CD4-positive, alpha-beta T cell (primary cell): ENCODE measurements at regions not wholly inside any gene's neighbourhood (a gene's known extent, or its start where the extent isn't known, plus 50 kb on each side); places are given as distances from the start of the nearest gene placed in this dataset.

ENCODE experiments used
- ATAC-seq: fragments of 200-7000 bp; cut with Tn5 transposase; one replicate; pipeline ENCODE4 v1.10.0; 2022; ENCODE audit warnings: mild to moderate bottlenecking; ENCODE audit not compliant: poor library complexity
- CTCF ChIA-PET: fragments of 350-600 bp; sonication (Branson Sonifier 250); formaldehyde crosslinking; loops from one replicate; lab custom pipeline; 2021; ENCODE audit warnings: antibody characterized with exemption, inconsistent platforms; lab: Charles Lee
- POLR2A ChIA-PET: fragments of 350-600 bp; sonication (Branson Sonifier 250); formaldehyde crosslinking; loops from one replicate; lab custom pipeline; 2021; ENCODE audit warnings: antibody characterized with exemption, inconsistent platforms; lab: Charles Lee
- DNase-seq, 14 experiments: peaks; one replicate each; pipeline ENCODE4 v3.0.0-alpha.2; 2013 to 2020; ENCODE audit warnings: mixed read lengths in 2 of 14
- H3K27ac ChIP-seq, 2 donors: one replicate each; pipeline versions ENCODE4 v1.5.1 to v1.7.0; 2013; ENCODE audit warnings: low read length in 2 of 2, low read depth in 1 of 2, mild to moderate bottlenecking in 1 of 2
- H3K27me3 ChIP-seq, 2 experiments: 1 replicate in 1 of 2; 2 replicates in 1 of 2; pipeline versions ENCODE4 v1.6.1 to v1.7.0; 2013; ENCODE audit warnings: low read length in 2 of 2, control low read depth in 1 of 2, mild to moderate bottlenecking in 1 of 2, moderate library complexity in 1 of 2; ENCODE audit not compliant: insufficient read depth in 2 of 2, control insufficient read depth in 1 of 2
- H3K36me3 ChIP-seq: one replicate; pipeline ENCODE4 v1.6.1; 2013; ENCODE audit warnings: low read length, control low read depth; ENCODE audit not compliant: insufficient read depth
- H3K4me1 ChIP-seq: one replicate; pipeline ENCODE4 v1.6.1; 2013; ENCODE audit warnings: low read length, control low read depth; ENCODE audit not compliant: insufficient read depth
- H3K4me3 ChIP-seq: one replicate; pipeline ENCODE4 v1.5.1; 2013; ENCODE audit warnings: mild to moderate bottlenecking, low read length, moderate library complexity
- H3K9me3 ChIP-seq, 2 experiments: 1 replicate in 1 of 2; 2 replicates in 1 of 2; pipeline versions ENCODE4 v1.6.1 to v1.7.0; 2013; ENCODE audit warnings: low read length in 2 of 2, mild to moderate bottlenecking in 2 of 2, control low read depth in 1 of 2, moderate library complexity in 1 of 2; ENCODE audit not compliant: control insufficient read depth in 1 of 2, insufficient read depth in 1 of 2
- H3K27ac Mint-ChIP-seq: one replicate; pipeline ENCODE4 v1.8.0; 2020; ENCODE audit warnings: mixed read lengths
- H3K27me3 Mint-ChIP-seq: one replicate; pipeline ENCODE4 v1.8.0; 2021; ENCODE audit warnings: mixed read lengths
- H3K36me3 Mint-ChIP-seq: one replicate; pipeline ENCODE4 v1.8.0; 2021; ENCODE audit warnings: low read depth, mixed read lengths
- H3K4me1 Mint-ChIP-seq: one replicate; pipeline ENCODE4 v1.8.0; 2021; ENCODE audit warnings: low read depth, mixed read lengths
- H3K4me3 Mint-ChIP-seq: one replicate; pipeline ENCODE4 v1.8.0; 2020; ENCODE audit warnings: mild to moderate bottlenecking, mixed read lengths
- H3K9me3 Mint-ChIP-seq: one replicate; pipeline ENCODE4 v1.8.0; 2020; ENCODE audit warnings: mixed read lengths
- intact Hi-C, 2 experiments: fragments of 100-400 bp; cut with DNase I in 1 of 2; cut with micrococcal nuclease in 1 of 2; formaldehyde crosslinking; loops; one replicate each; pipeline versions ENCODE4 v1.15.1 to v1.9.0; 2023 to 2025; cut with DNase I, micrococcal nuclease
- TF ChIP-seq, protein P1 (sequence below): fragments of 200-600 bp; IDR thresholded peaks from one replicate; pipeline ENCODE4 v1.8.0; 2022; ENCODE audit warnings: antibody characterized with exemption, mild to moderate bottlenecking

DNA sequence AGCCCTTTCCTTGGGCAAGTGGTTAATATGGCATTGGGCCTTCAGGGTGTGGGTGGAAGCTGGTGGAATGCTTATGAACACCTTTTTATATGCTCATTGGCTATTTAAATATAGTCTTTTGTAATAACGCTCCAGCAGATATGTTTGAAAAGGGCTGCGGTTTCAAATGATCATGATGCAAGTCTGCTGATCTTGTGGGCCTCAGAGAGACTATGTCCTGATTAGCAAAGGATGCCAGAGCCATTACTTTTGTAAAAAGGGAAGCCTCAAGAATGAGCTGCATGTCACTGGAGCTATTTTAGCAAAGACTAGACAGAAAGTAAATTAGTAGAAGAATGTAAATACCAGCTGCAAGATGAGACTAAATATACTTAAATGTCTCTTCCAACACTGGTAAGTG, 200.5 kb downstream of the GXYLT1 start:
- TF ChIP-seq, protein P1, sequence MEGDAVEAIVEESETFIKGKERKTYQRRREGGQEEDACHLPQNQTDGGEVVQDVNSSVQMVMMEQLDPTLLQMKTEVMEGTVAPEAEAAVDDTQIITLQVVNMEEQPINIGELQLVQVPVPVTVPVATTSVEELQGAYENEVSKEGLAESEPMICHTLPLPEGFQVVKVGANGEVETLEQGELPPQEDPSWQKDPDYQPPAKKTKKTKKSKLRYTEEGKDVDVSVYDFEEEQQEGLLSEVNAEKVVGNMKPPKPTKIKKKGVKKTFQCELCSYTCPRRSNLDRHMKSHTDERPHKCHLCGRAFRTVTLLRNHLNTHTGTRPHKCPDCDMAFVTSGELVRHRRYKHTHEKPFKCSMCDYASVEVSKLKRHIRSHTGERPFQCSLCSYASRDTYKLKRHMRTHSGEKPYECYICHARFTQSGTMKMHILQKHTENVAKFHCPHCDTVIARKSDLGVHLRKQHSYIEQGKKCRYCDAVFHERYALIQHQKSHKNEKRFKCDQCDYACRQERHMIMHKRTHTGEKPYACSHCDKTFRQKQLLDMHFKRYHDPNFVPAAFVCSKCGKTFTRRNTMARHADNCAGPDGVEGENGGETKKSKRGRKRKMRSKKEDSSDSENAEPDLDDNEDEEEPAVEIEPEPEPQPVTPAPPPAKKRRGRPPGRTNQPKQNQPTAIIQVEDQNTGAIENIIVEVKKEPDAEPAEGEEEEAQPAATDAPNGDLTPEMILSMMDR = no peak
- no peaks in the 10 kb centered on the region for H3K36me3 Mint-ChIP-seq
- no peak overlapping the region for H3K4me3 Mint-ChIP-seq
- no peak for ATAC-seq
- H3K9me3 Mint-ChIP-seq = peaks cover 4% of the 10 kb centered on the region
- H3K27me3 ChIP-seq = peaks cover 0 to 9% of the 10 kb centered on the region in 2 experiments
- H3K4me1 Mint-ChIP-seq = no peaks in the 10 kb centered on the region
- no peak overlapping the region for H3K27ac Mint-ChIP-seq
- H3K27me3 Mint-ChIP-seq = peaks cover 36% of the 10 kb centered on the region
- no peak overlapping the region for H3K27ac ChIP-seq
- POLR2A ChIA-PET = no interaction called here
- CTCF ChIA-PET = interaction anchor here (1.0 kb wide), 1 partner anchor 20 kb away, joined by 3 read pairs; no protein-coding TSS in a partner anchor
- H3K36me3 ChIP-seq = no peaks in the 10 kb centered on the region
- no peak for DNase-seq
- H3K9me3 ChIP-seq = peaks cover 6 to 8% of the 10 kb centered on the region in 2 experiments
- intact Hi-C loops = no loop called here
- no peak overlapping the region for H3K4me3 ChIP-seq
- no peaks in the 10 kb centered on the region for H3K4me1 ChIP-seq

GRCh38 chr12:41943671-41944070, 201.0 kb downstream of the GXYLT1 start:
- no peaks in the 10 kb centered on the region for H3K36me3 ChIP-seq
- POLR2A ChIA-PET = no interaction called here
- peaks cover 0 to 9% of the 10 kb centered on the region in 2 experiments for H3K27me3 ChIP-seq
- CTCF ChIA-PET = interaction anchor here (1.0 kb wide), 1 partner anchor 20 kb away, joined by 3 read pairs; no protein-coding TSS in a partner anchor
- H3K4me1 ChIP-seq = no peaks in the 10 kb centered on the region
- H3K4me3 ChIP-seq = no peak overlapping the region
- Mint-ChIP-seq H3K27ac (no peak overlapping the region), H3K4me1 (no peaks in the 10 kb centered on the region), H3K27me3 (peaks cover 34% of the 10 kb centered on the region), H3K9me3 (peaks cover 4% of the 10 kb centered on the region), H3K4me3 (no peak overlapping the region), H3K36me3 (no peaks in the 10 kb centered on the region)
- intact Hi-C loops = no loop called here
- TF ChIP-seq, protein P1 = no peak
- H3K9me3 ChIP-seq = peaks cover 6 to 8% of the 10 kb centered on the region in 2 experiments
- H3K27ac ChIP-seq = no peak overlapping the region
- ATAC-seq (no peak), DNase-seq (no peak)

GRCh38 chr12:41942354-41942753, 202.3 kb downstream of the GXYLT1 start:
- ChIA-PET POLR2A (no interaction called here), CTCF (no interaction called here)
- H3K4me1 Mint-ChIP-seq = no peaks in the 10 kb centered on the region
- Histone ChIP-seq H3K9me3 (peaks cover 6 to 8% of the 10 kb centered on the region in 2 experiments), H3K4me1 (no peaks in the 10 kb centered on the region), H3K4me3 (no peak overlapping the region), H3K27ac (no peak overlapping the region), H3K27me3 (peaks cover 0 to 9% of the 10 kb centered on the region in 2 experiments), H3K36me3 (no peaks in the 10 kb centered on the region)
- H3K27ac Mint-ChIP-seq = no peak overlapping the region
- DNase-seq (no peak), ATAC-seq (no peak)
- TF ChIP-seq, protein P1 = no peak
- peaks cover 28% of the 10 kb centered on the region for H3K27me3 Mint-ChIP-seq
- H3K4me3 Mint-ChIP-seq = no peak overlapping the region
- no peaks in the 10 kb centered on the region for H3K36me3 Mint-ChIP-seq
- H3K9me3 Mint-ChIP-seq = peaks cover 4% of the 10 kb centered on the region
- intact Hi-C loops = no loop called here
